CD14-positive monocyte (primary cell): ENCODE measurements at regions not wholly inside any gene's neighbourhood (a gene's known extent, or its start where the extent isn't known, plus 50 kb on each side); places are given as distances from the start of the nearest gene placed in this dataset.

Source experiments
- DNase-seq, 3 donors: peaks; one replicate each; pipeline ENCODE4 v3.0.0-alpha.2; 2011 to 2022
- H2AFZ ChIP-seq: 2 replicates; pipeline ENCODE4 v1.6.0; 2012; ENCODE audit warnings: mild to moderate bottlenecking, low read depth, low read length, inconsistent platforms; ENCODE audit not compliant: insufficient read depth, poor library complexity, severe bottlenecking
- H3K27ac ChIP-seq, 2 donors: 1 replicate in 1 of 2; 2 replicates in 1 of 2; pipeline ENCODE4 v1.5.1; 2012 to 2013; ENCODE audit warnings: low read length in 2 of 2, control low read depth in 1 of 2, inconsistent platforms in 1 of 2, low read depth in 1 of 2, mild to moderate bottlenecking in 1 of 2
- H3K27me3 ChIP-seq, 2 donors: one replicate each; pipeline versions ENCODE4 v1.6.0 to v1.6.1; 2011 to 2013; ENCODE audit warnings: low read length in 2 of 2; ENCODE audit not compliant: control insufficient read depth in 2 of 2, insufficient read depth in 2 of 2
- H3K36me3 ChIP-seq, 2 donors: replicated peaks in 1 of 2; 1 replicate in 1 of 2; 2 replicates in 1 of 2; pipeline versions ENCODE4 v1.5.1 to v1.6.1; 2012 to 2013; ENCODE audit warnings: low read length in 2 of 2, control low read depth in 1 of 2, inconsistent platforms in 1 of 2, mild to moderate bottlenecking in 1 of 2; ENCODE audit not compliant: insufficient read depth in 2 of 2, control insufficient read depth in 1 of 2
- H3K4me1 ChIP-seq, 2 donors: 1 replicate in 1 of 2; 2 replicates in 1 of 2; pipeline versions ENCODE4 v1.5.1 to v1.6.1; 2012 to 2013; ENCODE audit warnings: low read length in 2 of 2, control low read depth in 1 of 2, inconsistent platforms in 1 of 2, mild to moderate bottlenecking in 1 of 2, moderate library complexity in 1 of 2; ENCODE audit not compliant: insufficient read depth in 2 of 2, control insufficient read depth in 1 of 2
- H3K4me2 ChIP-seq: replicated peaks from 2 replicates; pipeline ENCODE3; 2012; ENCODE audit warnings: low read length, moderate library complexity, mild to moderate bottlenecking; ENCODE audit not compliant: poor library complexity, severe bottlenecking; ENCODE audit errors: extremely low read depth
- H3K4me3 ChIP-seq, 3 experiments: fragments of 200-600 bp in 1 of 3; sonication (generic) in 1 of 3; replicated peaks in 1 of 3; 1 replicate in 2 of 3; 2 replicates in 1 of 3; pipeline ENCODE4 v1.5.1; 2011 to 2013; ENCODE audit warnings: low read length in 3 of 3, mild to moderate bottlenecking in 3 of 3, control low read depth in 2 of 3, low read depth in 2 of 3, inconsistent platforms in 1 of 3, moderate library complexity in 1 of 3
- H3K79me2 ChIP-seq: 2 replicates; pipeline ENCODE4 v1.6.0; 2012; ENCODE audit warnings: mild to moderate bottlenecking, control low read depth, inconsistent platforms, low read length, moderate library complexity; ENCODE audit not compliant: insufficient read depth
- H3K9ac ChIP-seq: 2 replicates; pipeline ENCODE4 v1.6.0; 2017; ENCODE audit warnings: low read length, mild to moderate bottlenecking; ENCODE audit not compliant: insufficient read depth, poor library complexity, severe bottlenecking
- H3K9me3 ChIP-seq, 2 donors: replicated peaks in 1 of 2; 1 replicate in 1 of 2; 2 replicates in 1 of 2; pipeline versions ENCODE4 v1.5.1 to v1.6.1; 2012 to 2013; ENCODE audit warnings: low read length in 2 of 2, control low read depth in 1 of 2; ENCODE audit not compliant: control insufficient read depth in 1 of 2, insufficient read depth in 1 of 2
- H4K20me1 ChIP-seq: 2 replicates; pipeline ENCODE4 v1.6.0; 2012; ENCODE audit warnings: mild to moderate bottlenecking, low read length, control low read depth, moderate library complexity; ENCODE audit not compliant: insufficient read depth
- H3K27ac Mint-ChIP-seq, 7 donors: one replicate each; pipeline ENCODE4 v1.8.0; 2020; ENCODE audit warnings: mild to moderate bottlenecking in 7 of 7, mixed read lengths in 7 of 7, moderate library complexity in 6 of 7, inconsistent platforms in 2 of 7
- H3K27me3 Mint-ChIP-seq, 3 donors: one replicate each; pipeline ENCODE4 v1.8.0; 2021 to 2022; ENCODE audit warnings: low read depth in 3 of 3, mild to moderate bottlenecking in 3 of 3, mixed read lengths in 3 of 3, moderate library complexity in 3 of 3, inconsistent platforms in 1 of 3
- H3K36me3 Mint-ChIP-seq, 2 donors: one replicate each; pipeline ENCODE4 v1.8.0; 2020; ENCODE audit warnings: mixed read lengths in 2 of 2, inconsistent platforms in 1 of 2, mild to moderate bottlenecking in 1 of 2
- H3K4me1 Mint-ChIP-seq: one replicate; pipeline ENCODE4 v1.8.0; 2020; ENCODE audit warnings: mild to moderate bottlenecking, mixed read lengths
- H3K4me3 Mint-ChIP-seq, 2 donors: one replicate each; pipeline ENCODE4 v1.8.0; 2020; ENCODE audit warnings: mild to moderate bottlenecking in 2 of 2, mixed read lengths in 2 of 2, moderate library complexity in 1 of 2
- H3K9me3 Mint-ChIP-seq, 7 donors: one replicate each; pipeline ENCODE4 v1.8.0; 2020 to 2022; ENCODE audit warnings: mixed read lengths in 7 of 7, mild to moderate bottlenecking in 6 of 7, moderate library complexity in 6 of 7, inconsistent platforms in 2 of 7
- CTCF ChIP-seq: fragments of 200-600 bp; IDR thresholded peaks from one replicate; pipeline ENCODE4 v1.8.0; 2022; ENCODE audit warnings: antibody characterized with exemption, mild to moderate bottlenecking
- WGBS: methylation state at CpG from one replicate; pipeline ENCODE4 v1.1.5; 2013; ENCODE audit warnings: missing lambda C conversion rate; ENCODE audit not compliant: insufficient coverage; 5-methylcytosine and 5-hydroxymethylcytosine counted together
- intact Hi-C, 2 donors: fragments of 100-400 bp; cut with micrococcal nuclease; formaldehyde crosslinking; loops; one replicate each; pipeline versions ENCODE4 v1.15.0 to v1.15.1; 2023

DNA sequence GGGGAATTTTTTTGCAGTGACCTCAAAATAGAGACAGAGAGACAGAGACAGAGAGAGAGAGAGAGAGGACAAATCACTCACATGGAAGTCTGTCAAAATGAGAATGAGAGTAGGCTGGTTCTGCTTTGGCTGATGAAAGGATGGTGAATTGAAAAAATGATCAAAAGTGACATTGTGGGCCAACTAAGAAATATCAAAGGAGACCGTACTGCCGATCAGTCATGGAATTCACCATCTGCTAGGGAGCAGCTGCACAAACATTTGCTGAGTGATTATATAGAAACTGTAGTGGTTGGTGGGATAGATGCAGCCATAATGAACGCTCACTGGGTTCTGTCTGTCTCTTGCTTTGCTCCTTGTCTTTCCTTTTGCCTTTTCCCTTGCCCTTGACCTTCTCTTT lies 476.6 kb upstream of the SGCD start:
- no peaks in the 10 kb centered on the region for H3K27me3 ChIP-seq
- DNase-seq: no peak
- H4K20me1 ChIP-seq: no peaks in the 10 kb centered on the region
- no peaks in the 10 kb centered on the region for H3K4me1 Mint-ChIP-seq
- no peak for TF ChIP-seq CTCF
- no peak overlapping the region for H3K9ac ChIP-seq
- H3K4me2 ChIP-seq: no peak overlapping the region
- H2AFZ ChIP-seq: no peak overlapping the region
- no peaks in the 10 kb centered on the region for H3K36me3 ChIP-seq
- H3K27ac ChIP-seq: no peak overlapping the region
- no peaks in the 10 kb centered on the region for H3K79me2 ChIP-seq
- H3K4me3 Mint-ChIP-seq: no peak overlapping the region
- no peaks in the 10 kb centered on the region for H3K4me1 ChIP-seq
- no peaks in the 10 kb centered on the region for H3K36me3 Mint-ChIP-seq
- H3K4me3 ChIP-seq: no peak overlapping the region
- H3K27me3 Mint-ChIP-seq: peaks cover 0 to 2% (median 0%) of the 10 kb centered on the region in 3 donors
- H3K9me3 Mint-ChIP-seq: peaks cover 0 to 9% (median 0%) of the 10 kb centered on the region in 7 donors
- no peaks in the 10 kb centered on the region for H3K9me3 ChIP-seq
- H3K27ac Mint-ChIP-seq: no peak overlapping the region
- 83% methylated on average over 2 of the region's 3 CpGs for WGBS
- intact Hi-C loops: no loop called here

- Mint-ChIP-seq H3K36me3 (no peaks in the 10 kb centered on the region), H3K27me3 (peaks cover 0 to 2% (median 1%) of the 10 kb centered on the region in 3 donors), H3K9me3 (peaks cover 0 to 8% (median 2%) of the 10 kb centered on the region in 7 donors), H3K27ac (no peak overlapping the region), H3K4me1 (no peaks in the 10 kb centered on the region), H3K4me3 (no peak overlapping the region)
- Histone ChIP-seq H3K4me2 (no peak overlapping the region), H3K79me2 (no peaks in the 10 kb centered on the region), H3K9ac (no peak overlapping the region), H3K4me1 (no peaks in the 10 kb centered on the region), H4K20me1 (no peaks in the 10 kb centered on the region), H3K36me3 (no peaks in the 10 kb centered on the region), H3K27ac (no peak overlapping the region), H3K4me3 (no peak overlapping the region), H3K9me3 (no peaks in the 10 kb centered on the region), H2AFZ (no peak overlapping the region), H3K27me3 (no peaks in the 10 kb centered on the region)
- no peak for DNase-seq
- intact Hi-C loops: no loop called here
- 80% methylated on average over 3 of the region's 3 CpGs for WGBS
- no peak for TF ChIP-seq CTCF
Observed at GRCh38 chr5:155866971-155867370, 460.0 kb upstream of the SGCD start.
